ENCODE measurements at regions not wholly inside any gene's neighbourhood (a gene's known extent, or its start where the extent isn't known, plus 50 kb on each side); places are given as distances from the start of the nearest gene placed in this dataset.

DNA sequence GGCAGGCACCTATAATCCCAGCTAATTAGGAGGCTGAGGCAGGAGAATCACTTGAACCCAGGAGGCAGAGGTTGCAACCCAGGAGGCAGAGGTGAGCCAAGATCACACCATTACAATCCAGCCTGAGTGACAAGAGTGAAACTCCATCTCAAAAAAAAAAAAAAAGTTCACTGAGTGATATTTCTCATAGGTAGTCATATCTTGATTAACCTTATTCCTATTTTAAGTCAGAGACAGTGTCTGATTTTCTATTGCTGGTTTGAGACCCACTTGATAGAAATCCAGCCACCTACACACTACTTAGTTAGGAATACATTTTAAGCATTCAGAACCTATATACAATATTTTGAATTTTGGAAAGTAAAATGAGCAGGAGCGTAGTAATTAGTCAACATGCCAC lies 357.4 kb upstream of the ADGRL2 start:
- H3K4me3 ChIP-seq (ENCODE audit: low read length): no peak overlapping the region
- H3K27ac Mint-ChIP-seq: no peak overlapping the region
- ChIA-PET CTCF (no interaction called here), POLR2A (no interaction called here)
- peaks cover 0 to 9% of the 10 kb centered on the region in 2 experiments for H3K9me3 ChIP-seq (ENCODE audit: control insufficient read depth in 1 of 2, insufficient read depth in 1 of 2, low read length in 2 of 2)
- TF ChIP-seq, protein P1, sequence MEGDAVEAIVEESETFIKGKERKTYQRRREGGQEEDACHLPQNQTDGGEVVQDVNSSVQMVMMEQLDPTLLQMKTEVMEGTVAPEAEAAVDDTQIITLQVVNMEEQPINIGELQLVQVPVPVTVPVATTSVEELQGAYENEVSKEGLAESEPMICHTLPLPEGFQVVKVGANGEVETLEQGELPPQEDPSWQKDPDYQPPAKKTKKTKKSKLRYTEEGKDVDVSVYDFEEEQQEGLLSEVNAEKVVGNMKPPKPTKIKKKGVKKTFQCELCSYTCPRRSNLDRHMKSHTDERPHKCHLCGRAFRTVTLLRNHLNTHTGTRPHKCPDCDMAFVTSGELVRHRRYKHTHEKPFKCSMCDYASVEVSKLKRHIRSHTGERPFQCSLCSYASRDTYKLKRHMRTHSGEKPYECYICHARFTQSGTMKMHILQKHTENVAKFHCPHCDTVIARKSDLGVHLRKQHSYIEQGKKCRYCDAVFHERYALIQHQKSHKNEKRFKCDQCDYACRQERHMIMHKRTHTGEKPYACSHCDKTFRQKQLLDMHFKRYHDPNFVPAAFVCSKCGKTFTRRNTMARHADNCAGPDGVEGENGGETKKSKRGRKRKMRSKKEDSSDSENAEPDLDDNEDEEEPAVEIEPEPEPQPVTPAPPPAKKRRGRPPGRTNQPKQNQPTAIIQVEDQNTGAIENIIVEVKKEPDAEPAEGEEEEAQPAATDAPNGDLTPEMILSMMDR (IDR thresholded peaks at IDR 0.05): no peak
- no peaks in the 10 kb centered on the region for H3K27me3 ChIP-seq (ENCODE audit: control insufficient read depth in 1 of 2, insufficient read depth in 2 of 2, low read length in 2 of 2)
- no peak overlapping the region for H3K4me3 Mint-ChIP-seq
- DNase-seq: no peak
- intact Hi-C loops (cut with DNase I, micrococcal nuclease): no loop called here
- H3K4me1 Mint-ChIP-seq (ENCODE audit: low read depth): no peaks in the 10 kb centered on the region
- no peaks in the 10 kb centered on the region for H3K27me3 Mint-ChIP-seq
- H3K9me3 Mint-ChIP-seq: peaks cover 4% of the 10 kb centered on the region
- no peaks in the 10 kb centered on the region for H3K36me3 Mint-ChIP-seq (ENCODE audit: low read depth)
- no peaks in the 10 kb centered on the region for H3K4me1 ChIP-seq (ENCODE audit: insufficient read depth, low read length)
- no peaks in the 10 kb centered on the region for H3K36me3 ChIP-seq (ENCODE audit: insufficient read depth, low read length)
- no peak overlapping the region for H3K27ac ChIP-seq (ENCODE audit: low read depth in 1 of 2, low read length in 2 of 2)
- no peak for ATAC-seq (ENCODE audit: poor library complexity)

DNA sequence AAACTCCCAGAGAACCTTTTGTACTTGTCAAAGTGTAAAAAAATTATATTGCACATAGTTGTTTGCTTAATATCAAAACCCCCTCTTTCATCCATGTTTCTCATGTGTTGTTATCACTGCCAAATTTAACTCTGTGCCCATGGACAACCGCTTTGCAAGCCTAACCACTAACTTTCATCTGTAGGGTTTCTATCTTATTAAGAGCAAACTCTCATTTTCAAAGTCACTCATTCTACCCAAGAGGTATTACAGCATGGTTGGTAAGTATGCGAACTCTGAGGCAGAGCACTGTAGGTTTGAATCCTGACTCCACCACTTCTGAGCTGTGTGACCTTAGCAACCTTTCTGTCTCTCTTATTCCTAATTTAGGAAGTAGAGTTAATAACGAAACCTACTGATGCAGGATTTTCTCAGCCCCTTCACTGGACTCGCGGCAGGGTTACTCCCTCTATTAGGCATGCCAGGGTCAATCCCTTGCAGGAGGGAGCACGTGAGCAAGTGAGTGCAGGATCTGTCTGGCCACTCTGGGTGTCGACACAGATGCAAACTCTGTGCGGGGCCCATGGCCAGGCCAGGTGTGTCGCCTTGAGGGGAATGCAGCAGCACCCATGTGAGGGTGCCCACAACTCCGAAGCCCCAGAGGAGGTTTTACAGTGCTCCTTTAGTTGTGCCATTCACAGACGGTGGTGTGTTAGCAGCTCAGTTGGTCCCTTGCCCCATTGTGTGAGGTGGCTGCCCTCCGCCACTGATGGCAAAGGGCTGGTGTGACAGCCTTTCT lies 361.5 kb upstream of the ADGRL2 start:
- Histone ChIP-seq H3K36me3 (ENCODE audit: insufficient read depth, low read length) (no peaks in the 10 kb centered on the region), H3K9me3 (ENCODE audit: control insufficient read depth in 1 of 2, insufficient read depth in 1 of 2, low read length in 2 of 2) (peaks cover 0 to 9% of the 10 kb centered on the region in 2 experiments), H3K4me3 (ENCODE audit: low read length) (no peak overlapping the region), H3K27ac (ENCODE audit: low read depth in 1 of 2, low read length in 2 of 2) (no peak overlapping the region), H3K27me3 (ENCODE audit: control insufficient read depth in 1 of 2, insufficient read depth in 2 of 2, low read length in 2 of 2) (no peaks in the 10 kb centered on the region), H3K4me1 (ENCODE audit: insufficient read depth, low read length) (no peaks in the 10 kb centered on the region)
- ChIA-PET POLR2A (no interaction called here), CTCF (no interaction called here)
- ATAC-seq (ENCODE audit: poor library complexity) (no peak), DNase-seq (peak in 1 of 14 experiments; percentile 4)
- TF ChIP-seq, protein P1 (IDR thresholded peaks at IDR 0.05): no peak
- Mint-ChIP-seq H3K36me3 (ENCODE audit: low read depth) (no peaks in the 10 kb centered on the region), H3K4me3 (no peak overlapping the region), H3K27ac (no peak overlapping the region), H3K4me1 (ENCODE audit: low read depth) (no peaks in the 10 kb centered on the region), H3K27me3 (no peaks in the 10 kb centered on the region), H3K9me3 (peaks cover 4% of the 10 kb centered on the region)
- intact Hi-C loops (cut with DNase I, micrococcal nuclease): no loop called here

DNA sequence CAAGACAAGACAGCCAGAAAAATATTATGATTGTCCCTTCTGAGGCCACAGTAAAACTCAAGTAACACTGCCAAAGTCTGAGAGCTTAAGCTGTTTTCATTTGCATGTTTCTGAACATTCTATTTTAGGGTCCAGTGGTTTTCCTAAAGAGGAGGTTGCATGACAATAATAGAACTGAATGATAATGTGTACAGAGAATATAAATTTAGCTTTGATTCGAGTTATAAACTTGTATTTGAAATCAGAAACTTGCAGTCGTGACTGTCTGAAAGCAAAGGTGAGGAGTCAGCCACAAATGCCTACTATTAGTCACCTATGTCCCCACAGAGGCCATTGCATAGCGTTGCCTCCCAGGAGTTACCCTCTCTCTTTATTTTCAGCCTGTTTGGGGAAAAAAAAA lies 363.1 kb upstream of the ADGRL2 start:
- ChIA-PET POLR2A (interaction anchor here (0.6 kb wide), 1 partner anchor 199 kb away, joined by 3 read pairs; no protein-coding TSS in a partner anchor), CTCF (no interaction called here)
- no peak for ATAC-seq (ENCODE audit: poor library complexity)
- peaks cover 0 to 9% of the 10 kb centered on the region in 2 experiments for H3K9me3 ChIP-seq (ENCODE audit: control insufficient read depth in 1 of 2, insufficient read depth in 1 of 2, low read length in 2 of 2)
- Mint-ChIP-seq H3K27ac (no peak overlapping the region), H3K36me3 (ENCODE audit: low read depth) (no peaks in the 10 kb centered on the region), H3K27me3 (no peaks in the 10 kb centered on the region), H3K9me3 (peaks cover 4% of the 10 kb centered on the region), H3K4me3 (no peak overlapping the region), H3K4me1 (ENCODE audit: low read depth) (no peaks in the 10 kb centered on the region)
- intact Hi-C loops (cut with DNase I, micrococcal nuclease): no loop called here
- no peaks in the 10 kb centered on the region for H3K36me3 ChIP-seq (ENCODE audit: insufficient read depth, low read length)
- no peak overlapping the region for H3K27ac ChIP-seq (ENCODE audit: low read depth in 1 of 2, low read length in 2 of 2)
- H3K4me1 ChIP-seq (ENCODE audit: insufficient read depth, low read length): no peaks in the 10 kb centered on the region
- no peak overlapping the region for H3K4me3 ChIP-seq (ENCODE audit: low read length)
- H3K27me3 ChIP-seq (ENCODE audit: control insufficient read depth in 1 of 2, insufficient read depth in 2 of 2, low read length in 2 of 2): no peaks in the 10 kb centered on the region
- DNase-seq: no peak
- TF ChIP-seq, protein P1 (IDR thresholded peaks at IDR 0.05): no peak
